ENCODE measurements at regions not wholly inside any gene's neighbourhood (a gene's known extent, or its start where the extent isn't known, plus 50 kb on each side); places are given as distances from the start of the nearest gene placed in this dataset.

DNA sequence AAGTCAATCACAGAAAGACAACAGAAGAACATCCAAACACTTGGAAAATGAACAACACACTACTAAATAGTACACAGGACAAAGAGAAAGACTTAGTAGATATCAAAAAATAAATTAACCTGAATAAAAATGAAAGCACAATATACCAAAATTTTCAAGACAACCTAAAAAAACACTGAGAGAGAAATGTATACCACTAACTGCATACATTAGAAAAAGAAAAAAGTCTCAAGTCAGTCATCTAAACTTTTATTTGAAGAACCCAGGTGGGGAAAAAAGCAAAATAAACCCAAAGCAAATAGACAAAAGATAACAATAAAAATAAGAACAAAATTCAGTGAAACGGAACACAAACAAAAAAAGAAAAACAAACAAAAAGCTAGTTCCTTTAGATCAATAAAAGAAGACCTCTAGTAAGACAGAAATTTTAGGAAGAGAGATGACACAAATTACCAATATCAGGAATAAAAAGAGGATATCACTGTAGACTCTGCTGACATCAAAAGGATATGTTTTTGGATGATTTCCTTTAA lies 172.8 kb downstream of the TRIM27 start:
- Histone ChIP-seq H3K36me3 (ENCODE audit: control insufficient read depth, low read depth, low read length) (no peaks in the 10 kb centered on the region), H3K4me1 (ENCODE audit: control insufficient read depth, low read depth, low read length) (peaks cover 7% of the 10 kb centered on the region), H3K9me3 (ENCODE audit: control insufficient read depth, low read depth, low read length) (peaks cover 3% of the 10 kb centered on the region), H3K27ac (ENCODE audit: low read length) (no peak overlapping the region), H3K9ac (ENCODE audit: low read length) (no peak overlapping the region), H3K27me3 (ENCODE audit: control insufficient read depth, insufficient read depth, low read length) (peaks cover 24% of the 10 kb centered on the region), H3K4me3 (ENCODE audit: low read length) (no peak overlapping the region)

DNA sequence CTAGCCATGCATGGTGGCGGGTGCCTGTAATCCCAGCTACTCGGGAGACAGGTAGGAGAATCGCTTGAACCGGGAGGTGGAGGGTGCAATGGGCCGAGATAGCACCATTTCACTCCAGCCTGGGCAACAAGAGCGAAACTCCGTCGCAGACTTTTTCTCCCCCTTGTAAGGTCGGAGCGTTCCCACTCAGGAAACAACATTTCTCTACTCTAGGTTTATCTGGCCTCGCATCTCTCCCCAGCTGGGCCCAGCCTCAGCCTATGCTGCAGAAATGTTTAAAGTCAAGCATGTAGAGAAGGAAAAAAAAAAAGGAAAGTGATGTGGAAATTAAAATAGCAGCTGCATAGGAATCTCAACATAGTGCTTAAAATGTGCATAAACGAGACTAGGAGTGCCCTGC lies 172.3 kb downstream of the TRIM27 start:
- H3K4me1 ChIP-seq (ENCODE audit: control insufficient read depth, low read depth, low read length) = peaks cover 7% of the 10 kb centered on the region
- H3K9ac ChIP-seq (ENCODE audit: low read length) = no peak overlapping the region
- H3K36me3 ChIP-seq (ENCODE audit: control insufficient read depth, low read depth, low read length) = no peaks in the 10 kb centered on the region
- no peak overlapping the region for H3K27ac ChIP-seq (ENCODE audit: low read length)
- peaks cover 19% of the 10 kb centered on the region for H3K27me3 ChIP-seq (ENCODE audit: control insufficient read depth, insufficient read depth, low read length)
- peaks cover 3% of the 10 kb centered on the region for H3K9me3 ChIP-seq (ENCODE audit: control insufficient read depth, low read depth, low read length)
- no peak overlapping the region for H3K4me3 ChIP-seq (ENCODE audit: low read length)

DNA sequence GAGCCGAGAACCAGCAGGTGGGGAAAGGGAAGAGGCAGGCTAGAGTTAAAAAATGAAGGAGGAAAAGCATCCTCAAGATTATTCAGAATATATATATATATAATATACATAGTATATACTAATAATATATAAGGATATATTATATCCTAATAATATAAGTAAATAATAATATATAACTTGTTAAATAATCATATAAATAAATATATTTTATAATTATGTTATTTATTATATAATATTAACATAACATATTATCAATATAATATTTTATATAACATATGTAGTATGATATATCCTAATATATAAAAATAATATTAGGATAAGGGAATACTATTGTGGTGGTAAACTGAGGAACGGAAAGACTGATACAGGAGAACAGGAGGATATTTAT lies 171.8 kb downstream of the TRIM27 start:
- Histone ChIP-seq H3K9me3 (ENCODE audit: control insufficient read depth, low read depth, low read length) (peaks cover 3% of the 10 kb centered on the region), H3K27me3 (ENCODE audit: control insufficient read depth, insufficient read depth, low read length) (peaks cover 14% of the 10 kb centered on the region), H3K36me3 (ENCODE audit: control insufficient read depth, low read depth, low read length) (no peaks in the 10 kb centered on the region), H3K4me3 (ENCODE audit: low read length) (no peak overlapping the region), H3K4me1 (ENCODE audit: control insufficient read depth, low read depth, low read length) (peaks cover 7% of the 10 kb centered on the region), H3K27ac (ENCODE audit: low read length) (no peak overlapping the region), H3K9ac (ENCODE audit: low read length) (no peak overlapping the region)

DNA sequence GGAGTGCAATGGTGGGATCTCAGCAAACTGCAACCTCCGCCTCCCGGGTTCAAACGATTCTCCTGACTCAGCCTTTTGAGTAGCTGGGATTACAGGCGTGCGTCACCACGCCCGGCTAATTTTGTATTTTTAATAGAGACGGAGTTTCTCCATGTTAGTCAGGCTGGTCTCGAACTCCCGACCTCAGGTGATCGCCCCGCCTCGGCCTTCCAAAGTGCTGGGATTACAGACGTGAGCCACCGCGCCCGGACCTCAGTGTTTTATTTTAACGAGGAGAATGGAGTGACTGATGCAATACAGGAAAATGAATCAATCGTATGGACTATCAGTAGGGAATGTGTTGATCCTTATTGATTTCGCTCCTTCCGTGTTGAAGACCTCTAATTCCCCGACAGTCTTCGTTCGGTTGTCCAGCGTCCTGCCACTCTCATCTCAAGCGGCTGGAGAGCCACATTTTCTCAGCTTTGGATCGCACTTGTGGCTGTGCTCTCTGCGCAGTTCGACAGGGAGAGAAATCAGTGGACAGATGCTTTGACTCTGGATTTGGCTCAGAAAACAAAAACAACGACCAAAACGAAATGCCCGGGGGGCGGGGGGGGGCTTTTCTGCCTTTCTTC lies 166.2 kb downstream of the TRIM27 start:
- Histone ChIP-seq H3K9me3 (ENCODE audit: control insufficient read depth, low read depth, low read length) (no peaks in the 10 kb centered on the region), H3K36me3 (ENCODE audit: control insufficient read depth, low read depth, low read length) (no peaks in the 10 kb centered on the region), H3K27me3 (ENCODE audit: control insufficient read depth, insufficient read depth, low read length) (peaks cover 37% of the 10 kb centered on the region), H3K4me3 (ENCODE audit: low read length) (peak overlapping the region; percentile 45), H3K4me1 (ENCODE audit: control insufficient read depth, low read depth, low read length) (no peaks in the 10 kb centered on the region), H3K27ac (ENCODE audit: low read length) (no peak overlapping the region), H3K9ac (ENCODE audit: low read length) (peak overlapping the region; percentile 63)

DNA sequence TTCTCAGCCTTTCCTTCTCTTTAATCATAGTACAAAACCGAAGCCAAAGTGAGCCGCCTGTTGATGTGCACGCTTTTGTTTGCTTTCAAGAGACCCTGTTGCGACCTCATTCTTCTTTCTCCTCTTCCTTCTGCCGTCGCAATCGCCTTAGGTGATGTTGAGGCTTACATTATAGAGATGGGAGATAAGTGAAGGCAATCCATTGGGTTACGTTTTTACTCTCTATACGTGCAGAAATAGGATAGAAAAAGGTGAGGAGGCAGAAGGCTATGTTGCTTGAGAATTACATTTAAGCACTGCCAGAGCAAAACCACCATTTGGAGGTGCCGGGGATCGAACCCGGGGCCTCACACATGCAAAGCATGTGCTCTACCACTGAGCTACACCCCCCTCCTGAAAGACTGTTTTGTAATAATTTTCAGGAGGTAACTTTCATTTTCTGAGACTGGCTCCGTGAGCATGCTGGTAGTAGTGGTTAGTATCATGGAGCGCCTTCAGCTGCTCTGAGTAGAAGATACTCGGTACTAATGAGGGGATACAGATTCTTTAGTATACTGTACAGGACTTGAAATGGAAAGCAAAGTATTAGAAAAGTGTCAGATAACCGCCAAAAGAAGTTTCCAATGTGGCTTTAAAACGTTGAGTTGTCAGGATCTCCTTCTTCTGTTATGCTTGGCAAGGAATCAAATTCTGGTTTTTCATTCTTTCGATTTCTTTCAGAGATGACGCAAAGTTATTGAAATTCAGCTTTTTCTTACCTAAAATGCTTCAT lies 165.6 kb downstream of the TRIM27 start:
- Histone ChIP-seq H3K4me3 (ENCODE audit: low read length) (peak overlapping the region; percentile 45), H3K9me3 (ENCODE audit: control insufficient read depth, low read depth, low read length) (no peaks in the 10 kb centered on the region), H3K36me3 (ENCODE audit: control insufficient read depth, low read depth, low read length) (no peaks in the 10 kb centered on the region), H3K4me1 (ENCODE audit: control insufficient read depth, low read depth, low read length) (no peaks in the 10 kb centered on the region), H3K9ac (ENCODE audit: low read length) (peak overlapping the region; percentile 63), H3K27ac (ENCODE audit: low read length) (no peak overlapping the region), H3K27me3 (ENCODE audit: control insufficient read depth, insufficient read depth, low read length) (peaks cover 44% of the 10 kb centered on the region)

DNA sequence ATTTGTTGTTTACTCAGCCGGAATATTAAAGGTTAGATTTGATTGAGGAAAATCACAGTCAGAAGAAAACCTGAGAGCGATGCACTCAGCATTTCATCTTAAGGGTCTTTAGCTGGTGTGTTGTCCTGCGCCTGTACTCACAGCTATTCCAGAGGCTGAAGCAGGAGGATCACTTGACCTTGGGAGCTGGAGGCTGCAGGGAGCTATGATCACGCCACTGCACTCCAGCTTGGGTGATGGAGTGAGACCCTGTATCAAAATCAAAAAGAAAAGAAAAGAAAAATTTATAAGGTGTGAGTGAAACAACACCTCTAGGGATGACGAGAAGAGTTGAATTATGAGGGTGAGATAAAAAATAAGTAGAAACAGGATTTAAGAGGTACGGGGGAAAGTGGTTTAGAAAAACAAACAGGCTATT lies 165.0 kb downstream of the TRIM27 start:
- no peak overlapping the region for H3K9ac ChIP-seq (ENCODE audit: low read length)
- H3K36me3 ChIP-seq (ENCODE audit: control insufficient read depth, low read depth, low read length) = no peaks in the 10 kb centered on the region
- H3K4me1 ChIP-seq (ENCODE audit: control insufficient read depth, low read depth, low read length) = no peaks in the 10 kb centered on the region
- no peak overlapping the region for H3K27ac ChIP-seq (ENCODE audit: low read length)
- H3K9me3 ChIP-seq (ENCODE audit: control insufficient read depth, low read depth, low read length) = no peaks in the 10 kb centered on the region
- peak overlapping the region; percentile 45 for H3K4me3 ChIP-seq (ENCODE audit: low read length)
- peaks cover 50% of the 10 kb centered on the region for H3K27me3 ChIP-seq (ENCODE audit: control insufficient read depth, insufficient read depth, low read length)

DNA sequence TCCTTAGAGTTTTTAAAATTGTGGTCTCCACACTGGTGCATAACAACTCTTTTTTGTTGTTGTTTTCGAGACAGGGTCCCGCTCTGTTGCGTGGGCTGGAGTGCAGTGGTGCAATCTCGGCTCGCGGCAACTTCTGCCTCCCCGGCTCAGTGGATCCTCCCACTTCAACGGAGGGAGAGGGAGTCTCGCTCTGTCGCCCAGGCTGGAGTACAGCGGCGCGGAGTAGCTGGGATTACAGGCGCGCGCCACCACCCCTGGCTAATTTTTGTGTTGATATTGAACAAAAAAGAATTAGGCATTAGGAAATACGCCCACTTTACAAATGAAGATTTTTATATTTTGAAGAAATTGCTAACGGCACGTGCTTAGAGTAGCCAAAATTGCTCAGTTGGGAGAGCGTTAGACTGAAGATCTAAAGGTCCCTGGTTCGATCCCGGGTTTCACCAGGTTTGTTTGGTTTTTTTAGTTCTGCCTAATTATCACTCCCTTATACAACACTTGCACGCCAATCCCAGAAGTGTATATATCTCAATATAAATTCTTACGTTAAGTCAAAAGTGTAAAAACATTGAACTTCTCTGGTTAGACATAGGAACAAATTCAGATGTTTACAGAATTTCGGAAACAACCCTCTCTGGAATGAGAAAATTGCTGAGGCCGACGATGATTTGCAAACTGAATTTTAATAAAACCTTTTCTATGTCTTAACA lies 159.6 kb downstream of the TRIM27 start:
- no peak overlapping the region for H3K27ac ChIP-seq (ENCODE audit: low read length)
- no peak overlapping the region for H3K9ac ChIP-seq (ENCODE audit: low read length)

DNA sequence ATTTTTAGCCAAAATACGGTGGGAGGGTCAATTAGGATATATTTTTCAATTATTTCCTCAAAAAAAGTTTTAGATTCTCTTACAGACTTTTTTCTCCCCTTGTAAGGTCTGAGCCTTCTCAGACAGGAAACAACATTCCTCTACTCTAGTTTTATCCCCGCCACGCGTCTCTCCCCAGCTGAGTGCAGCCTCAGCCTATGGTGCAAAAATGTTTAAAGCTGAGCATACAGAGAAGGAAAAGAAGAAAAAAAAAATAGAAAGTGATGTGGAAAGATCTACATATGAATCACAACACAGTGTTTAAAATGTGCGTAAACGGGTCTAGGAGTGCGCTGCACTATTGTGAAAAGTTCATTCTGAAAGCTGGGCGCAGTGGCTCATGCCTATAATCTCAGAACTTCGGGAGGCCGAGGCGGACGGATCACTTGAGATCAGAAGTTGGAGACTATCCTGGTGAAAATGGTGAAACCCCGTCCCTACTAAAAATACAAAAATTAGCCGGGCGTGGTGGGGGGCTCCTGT lies 159.0 kb downstream of the TRIM27 start:
- H3K4me3 ChIP-seq (ENCODE audit: low read length) = peak overlapping the region; percentile 64

More for the DNA sequence above, 159.6 kb downstream of the TRIM27 start:
- no peaks in the 10 kb centered on the region for H3K9me3 ChIP-seq (ENCODE audit: control insufficient read depth, low read depth, low read length)
- peaks cover 87% of the 10 kb centered on the region for H3K27me3 ChIP-seq (ENCODE audit: control insufficient read depth, insufficient read depth, low read length)
- no peaks in the 10 kb centered on the region for H3K36me3 ChIP-seq (ENCODE audit: control insufficient read depth, low read depth, low read length)
- peaks cover 38% of the 10 kb centered on the region for H3K4me1 ChIP-seq (ENCODE audit: control insufficient read depth, low read depth, low read length)
- peak overlapping the region; percentile 64 for H3K4me3 ChIP-seq (ENCODE audit: low read length)

DNA sequence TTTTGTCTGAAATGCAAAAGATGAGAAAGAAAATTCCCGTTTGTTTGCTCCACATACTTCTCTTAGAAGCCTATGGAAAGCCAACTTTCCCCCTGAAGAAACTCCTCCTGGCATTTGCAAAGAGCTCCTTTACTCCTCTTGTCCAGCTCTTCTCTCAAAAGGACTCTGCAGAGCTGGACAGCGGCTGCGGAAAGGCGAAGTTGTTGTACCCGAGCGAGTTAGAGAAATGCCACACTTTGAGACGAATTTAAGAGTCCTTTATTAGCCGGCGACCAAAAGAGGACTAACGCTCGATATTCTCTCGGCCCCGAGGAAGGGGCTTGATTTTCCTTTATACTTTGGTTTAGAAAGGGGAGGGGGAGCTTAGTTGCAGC lies 157.8 kb downstream of the TRIM27 start:
- H3K27me3 ChIP-seq (ENCODE audit: control insufficient read depth, insufficient read depth, low read length) = peaks cover 95% of the 10 kb centered on the region

More for the DNA sequence above, 159.0 kb downstream of the TRIM27 start:
- H3K9me3 ChIP-seq (ENCODE audit: control insufficient read depth, low read depth, low read length) = no peaks in the 10 kb centered on the region
- H3K27ac ChIP-seq (ENCODE audit: low read length) = no peak overlapping the region
- no peak overlapping the region for H3K9ac ChIP-seq (ENCODE audit: low read length)
- peaks cover 38% of the 10 kb centered on the region for H3K4me1 ChIP-seq (ENCODE audit: control insufficient read depth, low read depth, low read length)
- H3K27me3 ChIP-seq (ENCODE audit: control insufficient read depth, insufficient read depth, low read length) = peaks cover 89% of the 10 kb centered on the region
- no peaks in the 10 kb centered on the region for H3K36me3 ChIP-seq (ENCODE audit: control insufficient read depth, low read depth, low read length)

DNA sequence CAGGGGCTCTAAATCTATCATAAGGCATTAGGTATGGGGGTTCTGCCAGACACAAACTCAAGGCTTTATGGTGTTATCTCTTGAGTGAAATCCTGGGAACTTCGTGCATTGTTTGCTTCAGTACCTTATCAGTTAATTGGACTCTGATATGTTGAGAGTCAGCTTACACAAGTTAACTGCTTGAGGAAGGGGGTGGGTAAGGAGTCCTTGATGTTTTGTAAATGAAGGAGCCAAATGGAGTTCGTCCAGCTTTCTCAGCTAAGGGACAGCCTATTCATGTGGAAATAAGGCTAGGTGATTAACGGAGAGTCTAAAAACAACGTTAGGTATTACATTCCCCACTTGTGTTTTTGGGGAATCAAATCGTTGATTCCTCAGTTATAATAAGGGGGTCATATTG lies 157.4 kb downstream of the TRIM27 start:
- Histone ChIP-seq H3K9ac (ENCODE audit: low read length) (no peak overlapping the region), H3K27ac (ENCODE audit: low read length) (no peak overlapping the region), H3K36me3 (ENCODE audit: control insufficient read depth, low read depth, low read length) (no peaks in the 10 kb centered on the region), H3K4me3 (ENCODE audit: low read length) (peak overlapping the region; percentile 64), H3K27me3 (ENCODE audit: control insufficient read depth, insufficient read depth, low read length) (peaks cover 99% of the 10 kb centered on the region), H3K9me3 (ENCODE audit: control insufficient read depth, low read depth, low read length) (no peaks in the 10 kb centered on the region), H3K4me1 (ENCODE audit: control insufficient read depth, low read depth, low read length) (peaks cover 51% of the 10 kb centered on the region)

More for the DNA sequence above, 157.8 kb downstream of the TRIM27 start:
- Histone ChIP-seq H3K9me3 (ENCODE audit: control insufficient read depth, low read depth, low read length) (no peaks in the 10 kb centered on the region), H3K4me3 (ENCODE audit: low read length) (peak overlapping the region; percentile 64), H3K4me1 (ENCODE audit: control insufficient read depth, low read depth, low read length) (peaks cover 50% of the 10 kb centered on the region), H3K36me3 (ENCODE audit: control insufficient read depth, low read depth, low read length) (no peaks in the 10 kb centered on the region), H3K27ac (ENCODE audit: low read length) (no peak overlapping the region), H3K9ac (ENCODE audit: low read length) (no peak overlapping the region)

DNA sequence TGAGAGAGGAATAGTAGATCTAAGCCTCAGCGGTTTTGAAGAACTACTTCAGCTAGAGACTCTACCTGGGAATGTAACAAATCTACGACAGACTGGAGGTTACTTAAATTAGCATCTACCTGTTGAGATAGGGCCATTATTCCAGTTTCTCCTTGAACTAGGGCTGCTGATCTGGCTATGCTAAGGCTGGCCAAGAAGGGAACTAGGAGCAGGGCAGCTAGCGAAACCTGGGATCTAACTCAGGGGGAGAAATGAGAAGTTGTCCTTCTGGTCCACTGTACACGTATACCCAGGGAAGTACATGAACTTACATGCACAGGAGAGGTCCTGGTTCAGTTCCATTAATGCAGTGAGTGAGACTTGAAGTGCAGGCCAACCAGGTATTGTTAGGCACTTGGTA lies 156.7 kb downstream of the TRIM27 start:
- Histone ChIP-seq H3K27ac (ENCODE audit: low read length) (no peak overlapping the region), H3K4me3 (ENCODE audit: low read length) (no peak overlapping the region), H3K27me3 (ENCODE audit: control insufficient read depth, insufficient read depth, low read length) (peaks cover 100% of the 10 kb centered on the region), H3K4me1 (ENCODE audit: control insufficient read depth, low read depth, low read length) (peaks cover 56% of the 10 kb centered on the region), H3K9me3 (ENCODE audit: control insufficient read depth, low read depth, low read length) (no peaks in the 10 kb centered on the region), H3K9ac (ENCODE audit: low read length) (no peak overlapping the region), H3K36me3 (ENCODE audit: control insufficient read depth, low read depth, low read length) (no peaks in the 10 kb centered on the region)

Measured in iPS-18a (cell line).